GM19455 (cell line): ENCODE measurements at regions not wholly inside any gene's neighbourhood (a gene's known extent, or its start where the extent isn't known, plus 50 kb on each side); places are given as distances from the start of the nearest gene placed in this dataset.
"Not testable (repeated sequence)": the region's sequence is repeated elsewhere in the genome, so short reads cannot be mapped to it uniquely, and the experiment has no call there.

Experiments used
- ATAC-seq: cut with Tn5 transposase; IDR thresholded peaks from one replicate; pipeline ENCODE4 v1.9.1; 2021; ENCODE audit not compliant: unreplicated experiment

DNA sequence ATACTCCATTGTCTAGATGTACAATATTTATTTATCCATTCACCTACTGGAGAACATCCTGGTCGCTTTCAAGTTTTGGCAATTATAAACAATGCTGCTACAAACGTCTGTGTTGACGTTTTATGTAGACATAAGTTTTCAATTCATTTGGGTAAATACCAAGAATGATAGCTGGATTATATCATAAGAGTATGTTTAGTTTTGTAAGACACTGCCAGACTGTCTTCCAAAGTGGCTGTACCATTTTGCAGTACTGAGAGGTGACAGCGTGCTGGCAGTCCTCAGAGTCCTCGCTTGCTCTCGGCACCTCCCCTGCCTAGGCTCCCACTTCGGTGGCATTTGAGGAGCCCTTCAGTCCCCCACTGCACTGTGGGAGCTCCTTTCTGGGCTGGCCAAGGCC lies 253.3 kb upstream of the INTU start:
- no peak for ATAC-seq

DNA sequence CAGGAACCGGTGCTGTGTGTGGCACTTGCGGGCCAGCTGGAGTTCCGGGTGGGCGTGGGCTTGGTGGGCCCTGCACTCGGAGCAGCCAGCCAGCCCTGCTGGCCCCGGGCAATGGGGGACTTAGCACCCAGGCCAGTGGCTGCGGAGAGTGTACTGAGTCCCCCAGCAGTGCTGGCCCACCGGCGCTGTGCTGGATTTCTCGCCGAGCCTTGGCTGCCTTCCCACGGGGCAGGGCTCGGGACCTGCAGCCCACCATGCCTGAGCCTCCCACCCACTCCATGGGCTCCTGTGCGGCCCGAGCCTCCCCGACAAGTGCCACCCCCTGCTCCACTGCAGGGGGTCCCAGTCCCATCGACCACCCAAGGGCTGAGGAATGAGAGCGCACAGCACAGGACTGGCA lies 252.8 kb upstream of the INTU start:
- not testable (repeated sequence) for ATAC-seq

DNA sequence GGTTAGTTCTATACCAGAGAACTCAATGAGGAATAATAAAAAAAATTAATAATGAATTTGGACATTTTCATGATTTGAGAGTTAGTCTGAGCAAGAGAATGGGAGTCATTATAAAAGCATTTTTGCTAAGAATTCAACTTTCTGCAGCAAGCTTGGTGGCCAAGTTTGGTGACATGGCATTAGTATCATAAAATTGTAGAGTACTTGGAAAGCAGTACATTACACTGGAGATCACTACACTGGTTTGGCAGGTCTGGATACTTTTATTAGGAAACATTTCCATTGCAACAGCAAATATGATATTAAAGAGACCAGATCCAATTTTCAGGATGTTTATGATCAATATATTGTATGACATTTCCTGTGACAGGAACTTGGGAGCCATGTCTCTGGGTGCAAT lies 249.1 kb upstream of the INTU start:
- no peak for ATAC-seq

DNA sequence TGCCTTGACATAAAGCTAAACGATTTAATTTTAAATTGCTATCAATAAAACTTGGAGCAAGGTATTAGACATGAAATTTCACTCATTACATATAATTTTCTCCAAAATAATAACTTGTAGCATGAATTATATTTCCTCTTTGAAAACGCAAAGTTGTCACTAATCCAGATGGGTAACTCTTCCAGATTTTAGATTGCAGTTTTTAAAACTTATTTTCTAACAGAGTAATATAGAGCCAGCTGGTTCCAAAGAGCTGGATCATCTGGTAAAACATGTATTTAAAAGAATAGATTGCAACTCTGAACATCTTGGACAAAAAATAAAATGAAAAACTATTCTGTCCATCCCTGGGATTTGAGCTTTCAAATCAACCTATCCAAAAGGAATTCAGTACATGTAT lies 238.2 kb upstream of the INTU start:
- no peak for ATAC-seq

DNA sequence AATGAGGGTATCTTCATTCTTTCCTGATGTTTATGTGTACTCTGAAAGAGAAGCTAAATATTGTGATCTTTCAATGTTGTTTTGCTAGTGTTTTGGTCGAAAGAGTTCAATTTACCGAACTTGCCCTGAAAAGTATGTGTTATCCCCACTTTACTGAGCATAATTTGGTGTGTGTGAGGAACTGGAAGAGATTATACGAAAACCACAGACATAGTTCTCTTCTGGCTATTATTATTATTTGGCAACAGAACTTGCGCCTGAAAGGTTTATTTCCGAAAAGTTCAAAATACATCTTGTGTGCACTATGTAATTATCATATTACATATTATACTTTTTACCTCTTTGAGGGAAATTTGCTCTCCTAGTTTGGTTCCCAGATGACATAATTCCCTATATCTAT lies 232.5 kb upstream of the INTU start:
- ATAC-seq = no peak

DNA sequence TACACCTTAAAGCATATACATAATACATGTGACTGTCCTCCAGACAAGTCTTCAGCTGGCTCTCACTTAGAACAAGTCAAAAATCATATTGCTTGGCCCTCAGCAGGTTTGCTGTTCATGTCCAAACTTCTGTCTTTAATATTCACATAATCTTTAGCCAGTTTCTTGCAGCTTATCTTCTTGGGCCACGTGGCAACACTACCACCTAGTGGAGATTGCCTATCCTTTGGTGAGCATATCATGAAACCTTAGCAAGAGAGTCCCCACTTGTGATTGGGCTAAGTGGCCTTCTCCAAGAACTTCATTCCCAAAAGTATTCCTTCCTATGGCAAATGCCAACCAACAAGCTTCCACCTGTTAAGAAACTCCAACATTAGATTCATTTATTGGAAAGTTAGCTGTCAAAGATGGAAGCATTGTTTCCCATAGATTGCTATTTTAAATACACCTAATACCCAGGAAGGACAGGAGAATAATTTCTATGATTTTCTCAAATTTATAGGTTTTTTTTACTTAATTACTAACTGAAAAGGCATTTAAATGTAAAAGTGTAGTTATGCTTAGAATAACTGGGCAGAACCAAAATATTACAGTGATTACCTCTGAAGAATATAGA lies 231.9 kb upstream of the INTU start:
- peak; percentile 90 for ATAC-seq

DNA sequence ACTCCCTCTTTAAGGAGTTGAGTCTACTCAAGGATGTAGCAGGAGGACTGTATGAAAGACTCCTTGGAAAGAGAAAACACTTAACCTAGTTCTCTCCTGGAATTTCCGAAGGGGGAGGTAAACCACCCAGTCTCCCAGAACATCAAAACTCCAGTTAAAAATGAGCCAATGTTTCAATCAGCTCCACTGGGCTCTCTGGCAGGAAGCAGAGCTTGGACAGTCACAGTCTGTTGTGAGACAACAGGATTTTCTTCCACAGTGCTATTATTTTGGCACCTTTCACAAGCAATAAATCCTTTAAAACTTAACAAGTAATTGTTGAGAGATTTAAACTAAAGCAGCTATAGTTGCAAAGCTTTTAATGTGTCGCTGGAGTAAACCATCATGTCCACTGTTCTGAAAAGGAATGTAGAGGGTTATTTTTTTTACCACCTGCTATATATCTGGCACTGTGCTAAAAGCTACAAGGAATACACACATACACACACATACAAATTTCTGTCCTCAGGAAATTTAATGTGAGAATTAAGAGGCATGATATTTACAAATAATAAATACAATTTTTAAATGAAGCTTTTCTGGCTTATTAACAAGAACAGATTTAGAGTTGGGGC lies 229.2 kb upstream of the INTU start:
- ATAC-seq = no peak

DNA sequence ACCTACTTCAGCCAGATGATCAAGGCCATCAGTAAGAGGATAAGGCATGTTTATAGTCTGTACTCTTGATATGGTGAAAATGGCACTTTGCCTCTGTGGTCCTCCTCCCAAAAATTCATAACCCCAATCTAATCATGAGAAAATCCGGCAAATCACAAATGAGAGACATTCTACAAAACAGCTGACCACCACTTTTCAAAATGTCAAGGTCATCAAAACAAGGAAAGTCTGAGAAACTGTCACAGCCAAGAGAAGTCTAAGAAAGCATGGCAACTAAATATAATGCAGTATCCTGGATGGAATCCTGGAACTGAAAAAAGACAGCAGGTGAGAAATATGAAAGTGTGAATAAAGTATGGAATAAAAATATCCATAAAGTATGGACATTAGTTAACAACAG lies 226.6 kb upstream of the INTU start:
- no peak for ATAC-seq

DNA sequence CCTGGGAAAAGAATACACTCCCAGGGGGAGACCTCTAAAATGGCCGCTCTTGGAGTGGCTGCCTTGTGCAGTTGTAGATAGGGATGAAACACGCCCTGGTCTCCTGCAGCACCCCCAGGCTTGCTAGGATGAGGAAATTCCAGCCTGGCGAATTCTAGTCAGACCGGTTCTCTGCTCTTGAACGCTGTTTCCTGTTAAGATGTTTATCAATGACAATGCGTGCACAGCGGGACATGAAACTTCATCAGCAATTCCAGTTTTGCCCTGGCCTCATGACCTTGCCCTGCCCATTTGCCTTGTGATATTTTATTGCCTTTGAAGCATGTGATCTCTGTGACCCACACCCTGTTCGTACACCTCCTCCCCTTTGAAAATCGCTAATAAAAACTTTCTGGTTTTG lies 225.2 kb upstream of the INTU start:
- ATAC-seq = not testable (repeated sequence)

DNA sequence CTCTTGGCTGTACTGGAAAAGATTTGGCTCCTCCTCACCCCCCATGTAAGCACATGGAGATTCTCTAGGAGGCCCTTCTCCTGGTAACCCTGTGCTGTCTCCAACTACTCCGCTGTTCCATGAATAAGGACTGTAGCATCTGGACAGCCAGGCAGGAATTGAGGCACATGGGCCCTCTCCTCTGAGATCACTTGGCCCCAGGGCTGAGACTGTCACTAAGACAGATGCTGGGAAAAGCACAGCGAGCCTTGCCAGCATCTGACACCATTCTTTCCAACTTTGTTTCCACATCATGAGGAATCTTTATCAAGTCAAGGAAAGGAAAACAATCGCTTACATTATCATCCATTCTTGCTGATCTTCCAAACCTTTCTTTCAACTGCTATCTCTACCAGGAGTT lies 222.6 kb upstream of the INTU start:
- no peak for ATAC-seq

DNA sequence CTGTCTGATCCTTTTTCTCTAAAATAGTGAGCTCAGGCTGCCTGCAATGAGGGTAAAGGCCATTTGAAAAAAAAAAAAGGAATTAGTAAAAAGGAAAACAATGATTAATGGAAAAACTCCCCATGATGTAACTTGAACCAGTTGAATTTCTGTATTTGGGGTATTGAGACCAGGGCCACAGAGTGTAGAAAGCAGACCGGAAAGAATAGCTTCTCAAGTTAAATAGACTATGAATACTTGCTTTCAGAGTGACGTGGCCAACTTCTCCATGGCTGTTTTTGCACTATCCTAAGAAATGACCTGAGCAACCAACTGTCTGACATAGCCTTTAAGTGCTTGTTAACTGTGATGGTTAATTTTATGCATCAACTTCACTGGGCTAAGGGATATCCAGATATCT lies 222.1 kb upstream of the INTU start:
- no peak for ATAC-seq

DNA sequence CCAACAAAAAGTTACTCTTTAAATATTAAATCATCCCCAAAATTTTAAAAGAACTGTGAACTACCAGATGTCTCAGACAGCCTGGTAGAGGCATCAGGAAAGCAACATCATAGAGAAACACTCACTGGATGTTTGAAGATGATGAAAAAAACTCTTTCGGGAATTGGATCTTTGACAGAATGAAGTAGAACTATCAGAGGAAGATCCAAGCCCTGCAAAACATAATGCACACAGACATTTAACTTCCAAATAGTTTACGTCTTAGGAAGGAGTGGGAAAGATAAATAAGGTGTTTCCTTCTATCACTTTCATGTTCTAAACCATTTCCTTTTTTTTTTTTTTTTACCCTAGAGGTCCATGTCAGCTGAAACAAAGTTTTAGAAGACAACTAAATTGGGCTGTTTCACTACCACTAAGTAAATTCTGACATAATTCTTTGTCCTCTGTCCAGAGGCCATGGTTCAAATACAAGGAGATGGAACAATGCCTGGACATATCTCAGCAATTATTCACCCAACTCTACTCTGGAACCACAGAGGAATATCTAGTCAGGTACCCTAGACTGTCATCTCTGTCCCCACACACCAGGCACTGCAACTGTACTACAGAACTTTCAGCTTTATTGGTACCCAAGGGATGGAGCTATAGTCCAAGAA lies 217.7 kb upstream of the INTU start:
- no peak for ATAC-seq

DNA sequence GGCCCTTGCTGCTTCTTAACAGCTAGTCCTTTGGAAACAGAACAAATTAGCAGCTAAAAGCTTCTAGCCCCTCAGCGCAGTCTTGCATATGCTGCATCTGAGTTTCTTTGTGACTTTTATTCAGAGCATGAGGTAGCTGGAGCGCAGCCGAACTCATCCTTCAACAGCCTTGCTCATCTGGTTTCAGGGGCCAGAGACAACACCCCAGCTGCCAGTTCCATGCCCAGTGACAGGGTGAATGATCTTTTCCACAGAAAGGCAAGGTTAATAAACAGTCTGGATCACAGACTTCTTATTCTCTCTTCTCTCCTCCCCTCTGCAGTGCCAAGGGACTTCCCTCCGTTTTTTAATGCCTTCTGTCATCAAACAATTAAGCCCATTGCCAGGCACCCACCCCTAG lies 216.6 kb upstream of the INTU start:
- no peak for ATAC-seq

DNA sequence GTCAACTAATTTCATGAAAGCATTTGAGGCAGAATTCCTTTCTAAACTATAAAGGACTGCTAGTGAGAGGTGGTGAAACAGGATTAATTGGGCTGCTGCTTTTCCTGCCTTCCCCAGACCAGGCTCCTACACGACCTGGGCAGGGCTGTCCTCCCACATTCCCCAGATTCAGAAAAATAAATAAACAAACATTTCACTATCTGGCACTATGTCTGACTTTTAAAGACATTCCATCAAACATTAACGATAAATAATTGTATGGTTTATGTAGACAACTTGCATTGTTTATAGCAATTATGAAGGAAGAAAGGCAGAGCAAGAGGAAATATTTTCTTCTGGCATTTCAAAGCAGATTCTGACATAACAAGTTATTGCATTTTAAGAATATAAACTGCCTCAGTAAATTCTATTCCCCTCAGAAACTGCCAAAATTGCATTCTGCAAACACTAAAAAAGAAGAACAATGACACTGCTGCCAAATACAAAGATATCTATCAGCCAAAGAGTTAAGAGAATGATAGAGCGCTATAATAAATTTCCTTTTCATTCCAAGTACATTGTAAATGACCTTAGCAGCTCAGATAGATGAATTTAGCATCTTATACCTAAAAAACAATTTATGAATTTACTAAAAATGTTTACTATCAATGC lies 214.7 kb upstream of the INTU start:
- no peak for ATAC-seq

DNA sequence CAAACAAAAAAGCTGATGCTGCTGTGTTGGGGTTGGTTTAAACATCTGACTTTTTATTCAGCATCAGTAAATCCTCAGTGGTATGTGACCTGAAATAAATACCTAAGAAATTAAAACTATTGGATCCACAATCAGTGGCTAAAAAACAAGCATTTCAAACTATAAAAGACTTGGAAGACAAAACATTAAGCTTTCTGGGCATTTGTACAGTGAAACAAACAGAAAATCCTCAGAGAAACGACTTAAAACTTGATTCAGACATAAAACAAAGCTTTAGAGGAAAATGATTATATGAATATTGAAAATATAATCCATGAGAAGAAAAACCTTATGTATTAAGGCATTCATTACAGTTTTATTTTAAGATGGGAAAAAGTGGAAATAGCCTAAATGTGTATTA lies 213.3 kb upstream of the INTU start:
- ATAC-seq = no peak

DNA sequence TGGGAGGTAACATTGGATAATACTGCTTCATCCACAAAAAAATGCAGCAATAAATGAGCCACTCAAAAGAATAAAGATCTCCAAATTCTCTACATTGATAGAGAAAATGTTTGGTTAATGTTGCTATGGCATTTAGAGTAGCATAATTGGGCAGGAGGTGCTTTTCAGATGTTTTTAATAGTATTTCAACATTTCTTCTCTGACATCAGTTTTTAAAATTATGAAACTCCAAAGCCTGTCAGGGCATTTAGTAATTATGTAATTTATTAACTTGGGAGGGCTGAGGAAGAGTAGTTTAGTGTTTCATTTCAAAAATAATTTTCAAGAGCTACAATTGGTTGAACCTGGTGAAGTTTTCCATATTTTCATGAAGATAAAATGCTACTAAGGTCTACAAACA lies 211.3 kb upstream of the INTU start:
- ATAC-seq = no peak

DNA sequence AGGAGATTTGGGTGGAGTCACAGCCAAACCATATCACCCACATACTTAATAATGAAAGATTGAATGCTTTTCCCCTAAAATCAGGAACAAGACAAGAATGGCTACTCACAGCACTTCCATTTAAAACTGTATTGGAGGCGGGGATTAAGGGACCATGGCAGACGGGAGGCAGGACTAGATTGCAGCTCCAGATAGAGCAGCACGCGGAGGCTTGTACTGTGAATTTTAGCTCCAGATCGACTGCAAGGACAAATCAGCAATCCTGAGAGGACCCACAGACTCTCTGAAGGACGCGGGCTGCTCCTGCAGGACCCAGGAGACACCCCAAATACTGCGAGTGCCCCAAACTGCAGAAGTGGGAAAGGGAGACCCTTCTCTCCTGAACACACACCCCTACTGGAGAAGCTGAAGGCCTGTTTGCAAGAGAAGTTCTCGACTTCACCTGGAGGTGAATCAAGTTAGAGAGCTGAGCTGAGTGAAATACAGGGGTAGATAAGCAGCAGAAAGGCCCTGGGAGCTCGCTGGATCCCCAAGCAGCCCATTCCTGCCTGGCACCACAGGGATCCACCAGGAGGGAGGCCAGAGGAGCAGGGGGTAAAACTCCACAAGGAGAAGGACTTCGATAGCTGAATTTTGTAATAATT lies 207.4 kb upstream of the INTU start:
- no peak for ATAC-seq

DNA sequence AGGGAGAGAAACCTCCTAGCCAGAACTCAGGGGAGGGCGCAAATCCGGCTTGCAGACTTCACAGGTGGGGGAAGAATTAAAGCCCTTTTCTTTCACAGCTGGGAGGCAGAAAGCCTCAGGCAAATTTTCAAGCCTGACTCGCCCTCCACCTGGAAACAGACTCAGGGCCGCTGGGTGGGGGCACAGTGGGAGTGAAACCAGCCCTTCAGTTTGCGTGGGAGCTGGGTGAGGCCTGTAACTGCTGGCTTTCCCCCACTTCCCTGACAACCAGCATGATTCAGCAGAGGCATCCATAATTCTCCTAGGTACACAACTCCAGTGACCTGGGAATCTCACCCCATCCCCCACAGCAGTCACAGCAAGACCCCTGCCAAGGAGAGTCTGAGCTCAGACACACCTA lies 206.9 kb upstream of the INTU start:
- no peak for ATAC-seq

DNA sequence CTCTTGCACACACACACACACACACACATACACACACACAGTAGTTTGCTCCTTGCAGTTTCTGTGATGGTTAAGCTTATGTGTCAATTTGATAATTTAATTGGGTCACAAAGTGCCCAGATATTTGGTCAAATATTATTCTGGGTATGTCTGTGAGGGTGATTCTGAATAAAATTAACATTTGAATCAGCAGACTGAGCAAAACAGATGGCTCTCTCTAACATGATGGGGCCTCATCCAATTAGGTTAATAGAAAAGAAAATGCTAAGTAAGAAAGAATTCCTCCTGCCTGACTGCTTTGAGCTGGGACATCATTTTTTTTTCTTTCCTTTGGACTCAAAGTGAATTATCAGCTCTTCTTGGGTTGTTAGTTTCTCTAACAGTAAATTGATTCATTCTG lies 191.2 kb upstream of the INTU start:
- no peak for ATAC-seq

DNA sequence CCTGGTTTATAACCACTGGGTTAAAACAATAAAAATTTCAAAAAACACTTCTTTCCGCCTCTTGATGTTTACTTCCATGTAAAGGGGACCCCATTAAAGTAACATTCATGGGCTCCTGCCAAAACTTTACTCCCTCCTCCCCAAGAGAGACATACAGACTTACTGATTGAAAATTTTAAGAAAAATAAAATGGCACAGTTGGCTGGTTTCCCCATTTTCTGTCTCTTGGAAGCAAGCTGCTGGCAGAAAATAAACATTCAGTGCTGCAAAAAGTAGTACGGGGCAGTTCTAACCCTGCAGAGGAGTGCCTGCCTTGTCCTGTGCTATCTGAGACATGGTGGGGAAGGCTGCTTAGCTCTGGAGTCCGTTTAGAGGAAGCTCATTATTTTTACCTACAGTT lies 187.3 kb upstream of the INTU start:
- no peak for ATAC-seq

DNA sequence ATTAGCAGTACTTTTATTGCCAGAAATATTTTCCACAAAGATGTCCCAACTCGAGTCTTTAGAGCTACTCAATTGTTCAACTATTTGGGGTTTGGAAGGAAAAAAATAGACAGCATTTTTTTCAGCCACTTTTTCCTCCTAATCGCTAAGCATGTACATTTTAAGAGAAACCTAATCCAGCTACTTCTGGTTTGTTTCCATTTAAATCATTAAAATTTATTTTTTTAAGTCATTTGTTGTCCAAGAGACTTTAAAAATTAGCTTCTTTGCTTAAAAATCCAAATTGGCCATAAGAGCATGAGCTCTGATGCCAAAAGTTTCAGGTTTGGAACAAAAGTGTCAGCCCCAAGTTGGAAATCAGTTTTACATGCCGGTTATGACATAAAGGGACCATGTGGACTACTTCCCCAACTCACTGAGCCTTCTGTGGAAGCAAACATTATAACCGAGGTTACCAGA lies 186.3 kb upstream of the INTU start:
- no peak for ATAC-seq

DNA sequence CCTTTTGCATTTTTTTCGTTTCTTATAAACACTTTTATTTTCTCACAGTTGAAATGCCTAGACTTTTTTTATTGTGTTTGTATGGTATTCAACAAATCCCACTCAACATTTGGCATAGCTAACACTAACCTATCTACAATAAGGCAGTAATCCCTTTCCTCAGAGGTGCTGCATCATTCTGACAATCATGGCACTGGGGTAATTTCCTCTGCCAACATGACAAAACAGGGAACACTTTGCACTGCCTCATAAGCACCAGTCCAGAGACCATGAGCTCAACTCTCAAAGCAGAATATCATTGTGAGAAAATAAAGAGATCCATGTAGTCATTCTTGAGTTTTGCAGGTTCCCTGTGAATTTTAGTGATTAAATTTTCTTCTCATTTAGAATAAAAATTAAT lies 183.8 kb upstream of the INTU start:
- no peak for ATAC-seq
